H9 (cell line): ENCODE measurements at regions not wholly inside any gene's neighbourhood (a gene's known extent, or its start where the extent isn't known, plus 50 kb on each side); places are given as distances from the start of the nearest gene placed in this dataset.

ENCODE experiments used
- DNase-seq: peaks from one replicate; pipeline ENCODE4 v3.0.0-alpha.2; 2017
- H2AFZ ChIP-seq: one replicate; pipeline ENCODE4 v1.6.1; 2013; ENCODE audit warnings: mild to moderate bottlenecking, low read length, control low read depth, moderate library complexity
- H2AK5ac ChIP-seq: 2 replicates; pipeline ENCODE4 v1.6.1; 2013; ENCODE audit warnings: low read length, control low read depth, mixed read lengths; ENCODE audit not compliant: insufficient read length
- H2BK120ac ChIP-seq: one replicate; pipeline ENCODE4 v1.6.1; 2013; ENCODE audit warnings: low read depth, mild to moderate bottlenecking, low read length, control low read depth, inconsistent platforms; ENCODE audit not compliant: poor library complexity, severe bottlenecking
- H2BK12ac ChIP-seq: 2 replicates; pipeline ENCODE4 v1.6.1; 2013; ENCODE audit warnings: low read length, control low read depth, mixed read lengths, low read depth; ENCODE audit not compliant: insufficient read length
- H2BK15ac ChIP-seq: 2 replicates; pipeline ENCODE4 v1.6.1; 2013; ENCODE audit warnings: low read depth, low read length, control low read depth
- H2BK20ac ChIP-seq: one replicate; pipeline ENCODE4 v1.6.1; 2013; ENCODE audit warnings: low read depth, mild to moderate bottlenecking, low read length, control low read depth, inconsistent platforms; ENCODE audit not compliant: poor library complexity, severe bottlenecking
- H2BK5ac ChIP-seq: 2 replicates; pipeline ENCODE4 v1.6.1; 2013; ENCODE audit warnings: low read length, control low read depth, mixed read lengths; ENCODE audit not compliant: insufficient read length
- H3K14ac ChIP-seq: 2 replicates; pipeline ENCODE4 v1.6.1; 2013; ENCODE audit warnings: low read length, control low read depth; ENCODE audit not compliant: insufficient read depth
- H3K18ac ChIP-seq: 2 replicates; pipeline ENCODE4 v1.6.1; 2013; ENCODE audit warnings: low read depth, mild to moderate bottlenecking, mixed read lengths, low read length, control low read depth; ENCODE audit not compliant: insufficient read length
- H3K23ac ChIP-seq: 2 replicates; pipeline ENCODE4 v1.6.1; 2013; ENCODE audit warnings: low read length, control low read depth, mixed read lengths, low read depth; ENCODE audit not compliant: insufficient read length
- H3K23me2 ChIP-seq: 2 replicates; pipeline ENCODE4 v1.6.1; 2013; ENCODE audit warnings: low read depth, mild to moderate bottlenecking, mixed read lengths, low read length, control low read depth; ENCODE audit not compliant: insufficient read length, poor library complexity, severe bottlenecking
- H3K27ac ChIP-seq: 2 replicates; pipeline ENCODE4 v1.5.1; 2013; ENCODE audit warnings: low read length, control low read depth, mixed read lengths, low read depth; ENCODE audit not compliant: insufficient read length
- H3K27me3 ChIP-seq: 2 replicates; pipeline ENCODE4 v1.6.1; 2013; ENCODE audit warnings: low read length, control low read depth, inconsistent platforms; ENCODE audit not compliant: insufficient read depth
- H3K4ac ChIP-seq: 2 replicates; pipeline ENCODE4 v1.6.1; 2013; ENCODE audit warnings: low read depth, mild to moderate bottlenecking, control low read depth, inconsistent platforms, low read length, moderate library complexity
- H3K4me1 ChIP-seq: 2 replicates; pipeline ENCODE4 v1.6.1; 2013; ENCODE audit warnings: low read length, control low read depth, inconsistent platforms; ENCODE audit not compliant: insufficient read depth
- H3K4me2 ChIP-seq: 2 replicates; pipeline ENCODE4 v1.6.1; 2013; ENCODE audit warnings: low read length, control low read depth, mixed read lengths; ENCODE audit not compliant: insufficient read length, insufficient read depth
- H3K56ac ChIP-seq: 2 replicates; pipeline ENCODE4 v1.6.1; 2013; ENCODE audit warnings: low read depth, mild to moderate bottlenecking, mixed read lengths, low read length, control low read depth; ENCODE audit not compliant: insufficient read length
- H3K79me1 ChIP-seq: 2 replicates; pipeline ENCODE4 v1.6.1; 2013; ENCODE audit warnings: low read depth, mild to moderate bottlenecking, moderate library complexity, low read length, control low read depth, inconsistent platforms; ENCODE audit not compliant: insufficient read depth, poor library complexity, severe bottlenecking
- H3K79me2 ChIP-seq: 2 replicates; pipeline ENCODE4 v1.6.1; 2013; ENCODE audit warnings: low read length, control low read depth, inconsistent platforms; ENCODE audit not compliant: insufficient read depth
- H3K9ac ChIP-seq: 2 replicates; pipeline ENCODE4 v1.6.1; 2013; ENCODE audit warnings: low read length, control low read depth, mixed read lengths; ENCODE audit not compliant: insufficient read length; ENCODE audit errors: extremely low read depth
- H3K9me3 ChIP-seq: one replicate; pipeline ENCODE4 v1.6.1; 2013; ENCODE audit warnings: low read depth, low read length, inconsistent platforms; ENCODE audit not compliant: control insufficient read depth
- H3T11ph ChIP-seq: one replicate; pipeline ENCODE4 v1.6.1; 2013; ENCODE audit warnings: mild to moderate bottlenecking, low read length, control low read depth, inconsistent platforms
- H4K20me1 ChIP-seq: one replicate; pipeline ENCODE4 v1.6.1; 2013; ENCODE audit not compliant: control insufficient read depth, insufficient read length, insufficient read depth
- H4K5ac ChIP-seq: 2 replicates; pipeline ENCODE4 v1.6.1; 2013; ENCODE audit warnings: low read depth, mild to moderate bottlenecking, mixed read lengths, low read length, control low read depth; ENCODE audit not compliant: insufficient read length
- H4K8ac ChIP-seq: replicated peaks from 2 replicates; pipeline ENCODE4 v1.6.1; 2013; ENCODE audit warnings: low read length, control low read depth, mixed read lengths, low read depth; ENCODE audit not compliant: insufficient read length
- H4K91ac ChIP-seq: 2 replicates; pipeline ENCODE4 v1.6.1; 2013; ENCODE audit warnings: low read depth, mild to moderate bottlenecking, moderate library complexity, mixed read lengths, low read length, control low read depth; ENCODE audit not compliant: insufficient read length
- H3K27ac Mint-ChIP-seq, 3 experiments: 2 replicates in 2 of 3; 3 replicates in 1 of 3; pipeline ENCODE4 v1.8.0; 2020 to 2021; ENCODE audit warnings: mixed read lengths in 3 of 3, mild to moderate bottlenecking in 1 of 3, moderate library complexity in 1 of 3
- H3K27me3 Mint-ChIP-seq: 2 replicates; pipeline ENCODE4 v1.8.0; 2021; ENCODE audit warnings: low read depth, mild to moderate bottlenecking, moderate library complexity, mixed read lengths
- H3K36me3 Mint-ChIP-seq, 3 experiments: 2 replicates in 2 of 3; 3 replicates in 1 of 3; pipeline ENCODE4 v1.8.0; 2020 to 2021; ENCODE audit warnings: low read depth in 3 of 3, mixed read lengths in 3 of 3; ENCODE audit not compliant: insufficient read depth in 1 of 3
- H3K4me1 Mint-ChIP-seq, 2 experiments: 2 replicates each; pipeline ENCODE4 v1.8.0; 2020; ENCODE audit warnings: mixed read lengths in 2 of 2
- H3K4me3 Mint-ChIP-seq, 2 experiments: 2 replicates in 1 of 2; 3 replicates in 1 of 2; pipeline ENCODE4 v1.8.0; 2020 to 2021; ENCODE audit warnings: mild to moderate bottlenecking in 2 of 2, mixed read lengths in 2 of 2, moderate library complexity in 1 of 2
- H3K9me3 Mint-ChIP-seq, 2 experiments: 2 replicates in 1 of 2; 3 replicates in 1 of 2; pipeline ENCODE4 v1.8.0; 2020; ENCODE audit warnings: mild to moderate bottlenecking in 2 of 2, mixed read lengths in 2 of 2, moderate library complexity in 1 of 2
- CTCF ChIP-seq: fragments of 200-600 bp; sonication (generic); conservative IDR thresholded peaks from 3 replicates; pipeline ENCODE4 v1.8.0; 2021; ENCODE audit warnings: antibody characterized with exemption, mild to moderate bottlenecking
- WGBS: extraction: QIAGEN DNeasy Blood & Tissue Kit; methylation state at CpG from one replicate; pipeline ENCODE4 v1.1.7; 2013; ENCODE audit warnings: missing lambda C conversion rate, low lambda C conversion rate, mixed read lengths; ENCODE audit not compliant: insufficient read length; ENCODE audit errors: extremely low coverage; 5-methylcytosine and 5-hydroxymethylcytosine counted together

GRCh38 chr7:153407291-153408046, 644.7 kb upstream of the DPP6 start:
- Histone ChIP-seq H4K91ac (no peak overlapping the region), H4K8ac (no peak overlapping the region), H2BK15ac (no peak overlapping the region), H3K23me2 (no peaks in the 10 kb centered on the region), H3K9ac (no peak overlapping the region), H2AFZ (no peak overlapping the region), H3K79me2 (no peaks in the 10 kb centered on the region), H2BK5ac (no peak overlapping the region), H2BK12ac (no peak overlapping the region), H3K79me1 (no peaks in the 10 kb centered on the region), H3K56ac (no peak overlapping the region), H2BK120ac (no peak overlapping the region), H3K18ac (no peak overlapping the region), H3K23ac (no peak overlapping the region), H3K27me3 (no peaks in the 10 kb centered on the region), H3T11ph (no peak overlapping the region), H3K14ac (no peak overlapping the region), H2BK20ac (no peak overlapping the region), H3K9me3 (no peaks in the 10 kb centered on the region), H3K4ac (no peak overlapping the region), H3K4me2 (no peak overlapping the region), H4K5ac (no peak overlapping the region), H3K4me1 (no peaks in the 10 kb centered on the region), H4K20me1 (no peaks in the 10 kb centered on the region), H3K27ac (no peak overlapping the region), H2AK5ac (no peak overlapping the region)
- Mint-ChIP-seq H3K9me3 (peaks cover 93 to 98% of the 10 kb centered on the region in 2 experiments), H3K27ac (no peak overlapping the region), H3K4me3 (no peak overlapping the region), H3K27me3 (peaks cover 6% of the 10 kb centered on the region), H3K4me1 (no peaks in the 10 kb centered on the region), H3K36me3 (peaks cover 18 to 37% (median 26%) of the 10 kb centered on the region in 3 experiments)
- DNase-seq: no peak
- no peak for TF ChIP-seq CTCF
- whole genome bisulfite sequencing: no CpG with 5 or more reads among the region's 4 CpGs
